HG03060 (cell line): ENCODE measurements at regions not wholly inside any gene's neighbourhood (a gene's known extent, or its start where the extent isn't known, plus 50 kb on each side); places are given as distances from the start of the nearest gene placed in this dataset.
"Not testable (repeated sequence)": the region's sequence is repeated elsewhere in the genome, so short reads cannot be mapped to it uniquely, and the experiment has no call there.

Experiments
- ATAC-seq: cut with Tn5 transposase; IDR thresholded peaks from one replicate; pipeline ENCODE4 v1.9.1; 2021; ENCODE audit warnings: low read depth, moderate number of reproducible peaks; ENCODE audit not compliant: unreplicated experiment

DNA sequence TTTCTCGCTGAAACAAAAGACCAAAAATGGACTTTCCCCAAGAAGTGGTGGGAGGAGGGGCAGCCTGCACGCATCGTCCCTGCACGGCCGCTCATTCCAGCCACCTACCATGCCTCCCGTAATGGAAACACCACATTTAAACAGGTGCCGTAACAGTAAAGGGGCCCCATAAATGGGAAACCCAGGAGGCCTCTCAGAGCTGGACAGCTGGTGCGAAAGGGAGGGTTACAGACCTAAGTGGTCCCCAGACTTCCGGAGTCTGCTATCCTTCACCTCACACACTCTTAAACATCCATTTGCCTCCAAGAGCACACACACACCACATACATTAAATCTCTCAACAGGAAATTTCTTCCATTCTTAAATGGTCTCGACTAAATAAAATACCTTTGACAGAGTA, 120.7 kb upstream of the SOD1 start:
- no peak for ATAC-seq

DNA sequence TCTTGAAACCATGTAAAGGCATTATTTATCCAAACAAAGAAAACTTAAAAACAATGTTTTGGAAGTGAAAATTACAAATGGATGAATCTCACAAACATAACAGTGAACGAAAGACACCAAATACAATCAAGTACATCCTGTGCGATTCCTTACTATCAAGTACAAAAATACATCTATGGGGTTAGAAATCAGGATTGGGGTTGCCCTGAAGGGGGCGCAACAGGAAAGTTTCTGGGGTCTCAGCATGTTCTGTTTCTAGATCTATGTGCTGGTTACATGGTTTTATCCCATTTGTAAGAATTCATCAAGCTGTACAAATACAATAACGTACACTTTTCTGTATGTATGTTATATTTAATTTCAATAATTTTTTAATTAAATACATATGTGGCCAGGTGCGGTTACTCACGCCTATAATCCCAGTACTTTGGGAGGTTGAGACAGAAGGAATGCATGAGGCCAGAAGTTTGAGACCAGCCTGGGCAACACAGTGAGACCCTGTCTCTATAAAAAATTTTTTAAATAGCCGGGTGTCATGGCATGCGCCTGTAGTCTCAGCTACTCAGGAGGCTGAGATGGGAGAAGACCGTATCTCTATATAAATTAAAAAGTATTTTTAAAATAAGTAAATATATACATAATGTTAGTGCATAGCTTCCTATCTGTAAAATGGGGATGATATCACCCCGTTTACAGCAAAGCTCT, 121.5 kb upstream of the SOD1 start:
- ATAC-seq: no peak

DNA sequence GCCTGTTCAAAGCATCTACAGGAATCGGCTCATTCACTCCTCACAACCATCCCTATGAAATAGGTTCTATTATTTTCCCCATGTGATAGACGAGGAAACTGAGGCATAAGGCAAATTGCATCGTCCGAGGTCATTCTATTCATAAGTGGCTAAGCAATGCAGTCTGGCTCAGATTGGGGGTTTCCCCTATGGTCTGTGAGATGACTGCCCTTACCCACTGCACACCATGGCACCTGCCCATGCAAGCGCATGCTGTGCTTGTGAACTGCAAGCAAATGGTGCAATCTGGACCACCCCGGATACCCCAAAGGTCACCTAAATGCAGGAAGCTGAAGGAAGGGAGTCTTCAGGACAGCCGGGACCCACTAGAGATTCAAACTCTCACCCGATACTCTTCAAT, 123.4 kb upstream of the SOD1 start:
- no peak for ATAC-seq

DNA sequence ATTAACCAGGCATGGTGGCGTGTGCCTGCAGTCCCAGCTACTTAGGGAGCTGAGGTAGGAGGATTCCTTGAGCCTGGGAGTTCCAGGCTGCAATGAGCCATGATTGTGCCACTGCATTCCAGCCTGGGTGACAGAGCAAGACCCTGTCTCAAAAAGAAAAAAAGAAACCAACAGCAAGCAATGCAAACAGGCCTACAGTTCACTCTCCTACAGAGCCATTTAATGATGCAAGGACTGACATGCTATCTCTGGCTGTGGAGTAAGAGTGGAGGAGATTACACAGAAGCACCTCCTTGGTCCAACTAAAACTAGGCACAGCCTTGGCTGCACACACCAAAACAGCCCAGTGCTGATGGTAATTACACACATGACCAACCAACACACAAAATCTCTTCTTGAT, 127.5 kb upstream of the SOD1 start:
- no peak for ATAC-seq

DNA sequence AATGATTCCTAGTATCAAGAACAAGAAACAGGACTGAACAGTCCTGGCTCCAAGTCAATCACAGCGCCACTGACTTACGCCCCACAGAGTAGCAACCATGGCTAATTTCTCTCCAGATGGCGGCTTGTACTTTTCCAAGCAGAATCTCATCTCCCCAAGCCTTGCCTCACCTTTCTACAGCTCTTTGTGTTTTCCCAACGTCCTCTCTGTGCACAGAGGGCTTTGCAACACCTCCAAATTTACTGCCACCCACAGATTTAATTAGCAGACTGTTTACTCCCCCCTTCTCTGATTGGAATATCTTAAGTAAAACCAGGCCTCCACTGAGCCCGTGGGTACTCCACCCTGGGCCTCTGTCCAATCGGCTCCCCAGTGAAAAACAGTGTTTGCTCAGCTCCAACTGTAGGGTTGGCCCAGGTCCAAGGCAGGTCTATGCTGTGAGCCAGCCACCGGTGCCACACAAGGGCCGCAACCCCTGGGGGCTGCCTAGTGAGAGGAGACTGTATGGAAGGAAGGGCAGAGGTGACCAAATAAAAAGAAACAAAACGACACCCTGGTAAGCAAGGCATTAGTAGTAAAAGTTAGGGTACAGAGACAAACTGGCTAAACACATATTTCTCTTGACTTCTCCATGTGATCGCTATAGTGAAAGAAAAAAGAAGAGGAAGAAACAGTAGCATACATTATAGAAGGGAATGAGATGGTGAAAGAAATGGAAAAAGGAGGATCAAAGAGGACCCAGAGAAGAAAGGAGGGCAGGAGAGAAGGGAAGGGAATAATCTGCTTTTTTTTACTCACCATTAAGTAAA, 128.4 kb upstream of the SOD1 start:
- ATAC-seq: no peak

DNA sequence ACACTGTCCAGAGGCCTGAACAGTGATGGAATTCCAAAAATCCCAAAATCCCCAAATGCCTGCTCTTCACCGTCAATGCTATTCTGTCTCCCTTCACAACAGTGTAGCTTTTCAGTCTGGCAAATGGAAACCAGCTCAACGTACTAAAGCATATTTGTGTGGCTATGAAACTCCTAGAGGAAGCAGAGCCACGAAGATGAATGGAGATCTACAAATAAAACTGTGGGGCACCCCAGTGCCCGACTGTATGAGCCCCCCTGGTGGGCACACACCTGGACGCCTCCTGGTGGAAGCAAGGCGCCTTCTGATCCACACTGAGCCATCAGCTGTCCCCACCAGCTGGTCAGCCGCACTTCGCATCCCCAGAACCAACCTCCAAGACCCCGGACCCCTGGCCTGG, 129.1 kb upstream of the SOD1 start:
- no peak for ATAC-seq

DNA sequence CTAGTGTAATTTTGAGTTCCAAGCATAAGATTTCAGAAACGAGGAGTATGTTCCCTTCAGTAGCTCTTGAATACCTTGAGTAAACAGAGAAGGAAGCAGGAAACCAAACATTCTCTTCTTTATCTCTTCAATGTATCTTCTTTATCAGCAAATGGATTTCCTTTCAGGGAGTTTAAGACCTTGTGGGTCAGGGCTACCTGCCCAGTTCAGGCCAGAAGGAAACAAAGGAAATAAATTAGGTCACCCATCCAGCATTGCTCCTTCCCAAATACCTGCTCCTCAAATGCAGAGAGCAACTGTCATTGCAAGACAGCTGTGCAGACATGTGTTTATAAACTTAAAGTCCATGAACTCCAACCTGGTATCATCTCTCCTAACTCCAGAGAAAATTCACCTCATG, 130.1 kb upstream of the SOD1 start:
- no peak for ATAC-seq

DNA sequence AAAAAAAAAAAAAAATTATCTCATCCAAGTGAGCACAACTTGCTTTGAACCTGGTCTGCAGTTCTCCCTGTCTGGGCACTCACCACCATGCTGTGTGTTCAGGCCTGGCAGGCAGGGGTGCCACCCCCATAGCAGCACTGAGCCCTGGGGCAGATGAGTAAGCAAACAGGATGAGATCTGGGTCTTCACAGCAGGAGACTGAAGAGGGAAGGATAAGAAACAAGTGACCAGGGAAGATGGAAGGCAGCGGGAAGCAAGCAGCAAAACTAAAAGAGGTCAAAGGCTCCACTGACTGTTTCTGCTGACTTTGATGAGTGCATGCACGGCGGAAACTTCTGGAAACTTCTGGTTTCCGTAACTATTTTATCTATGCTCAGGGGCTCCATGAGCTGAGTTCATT, 133.5 kb upstream of the SOD1 start:
- ATAC-seq: no peak

DNA sequence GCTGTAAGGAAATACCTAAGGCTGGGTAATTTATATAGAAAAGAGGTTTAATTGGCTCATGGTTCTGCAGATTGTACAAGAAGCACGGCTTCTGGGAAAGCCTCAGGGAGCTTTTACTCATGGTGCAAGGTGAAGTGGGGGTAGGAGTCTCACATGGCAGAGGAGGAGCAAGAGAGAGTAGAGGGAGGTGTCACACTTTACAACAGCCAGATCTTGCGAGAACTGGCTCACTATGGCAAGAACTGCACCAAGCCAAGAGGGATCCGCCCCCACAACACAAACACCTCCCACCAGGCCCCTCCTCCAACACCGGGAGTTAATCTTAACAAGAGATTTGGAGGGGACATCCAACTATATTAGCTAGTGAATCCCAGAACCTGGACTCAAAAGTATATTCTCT, 135.4 kb upstream of the SOD1 start:
- ATAC-seq: no peak

DNA sequence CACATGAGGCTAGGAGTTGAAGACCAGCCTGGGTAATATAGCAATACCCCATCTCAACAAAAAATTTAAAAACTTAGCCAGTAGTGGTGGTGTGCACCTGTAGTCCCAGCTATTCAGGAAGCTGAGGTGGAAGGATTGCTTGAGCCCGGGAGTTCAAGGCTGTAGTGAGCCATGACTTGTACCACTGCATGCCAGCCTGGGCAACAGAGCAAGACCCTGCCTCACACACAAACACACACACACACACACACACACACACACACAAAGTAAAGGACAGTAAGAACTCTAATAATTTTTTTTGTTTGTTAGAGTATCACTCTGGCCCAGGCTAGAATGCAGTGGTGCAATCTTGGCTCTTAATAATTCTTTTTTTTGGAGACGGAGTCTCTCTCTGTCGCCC, 138.0 kb upstream of the SOD1 start:
- ATAC-seq: no peak

DNA sequence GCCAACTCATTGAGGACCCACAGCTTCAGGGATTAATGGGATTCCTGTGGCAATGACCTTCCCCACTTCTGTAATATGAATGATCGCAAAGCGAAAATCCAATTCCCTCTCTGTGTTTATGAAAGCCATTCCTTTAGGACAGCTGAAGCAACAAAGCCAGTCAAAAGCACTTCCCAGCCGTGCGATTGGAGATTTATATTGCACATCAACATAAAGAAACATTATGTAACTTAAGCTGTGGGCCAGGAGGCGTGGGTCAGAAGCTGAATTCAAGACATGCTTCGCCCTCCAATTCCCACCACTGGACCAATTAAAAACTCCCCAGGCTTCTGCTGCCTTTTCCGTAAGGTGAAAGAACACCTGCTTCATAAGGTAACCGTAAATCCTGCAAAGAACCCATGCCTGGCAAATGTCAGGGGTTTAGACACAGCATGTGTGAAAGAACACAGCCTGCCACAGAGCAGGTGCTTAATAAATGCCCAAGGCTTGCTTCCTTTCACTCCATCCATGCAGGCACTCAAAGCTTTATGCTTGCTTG, 138.9 kb upstream of the SOD1 start:
- no peak for ATAC-seq

DNA sequence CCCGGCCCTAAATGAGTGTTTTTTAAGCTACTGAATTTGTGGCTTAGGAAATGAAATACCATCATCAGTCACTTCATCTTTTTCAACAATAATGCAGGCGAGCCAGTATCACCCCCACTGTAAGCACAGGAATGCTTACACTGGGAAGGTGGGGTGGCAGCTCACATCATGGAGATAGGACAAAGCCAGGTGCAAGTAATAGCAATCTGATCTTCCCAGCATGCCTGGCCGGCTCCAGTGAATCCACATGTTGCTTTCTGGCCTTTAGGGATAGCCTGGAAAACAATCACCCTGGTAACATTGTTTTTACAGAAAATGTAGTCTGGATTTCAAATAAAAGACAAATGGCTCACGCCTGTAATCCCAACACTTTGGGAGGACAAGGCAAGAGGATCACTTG, 140.9 kb upstream of the SOD1 start:
- ATAC-seq: no peak

DNA sequence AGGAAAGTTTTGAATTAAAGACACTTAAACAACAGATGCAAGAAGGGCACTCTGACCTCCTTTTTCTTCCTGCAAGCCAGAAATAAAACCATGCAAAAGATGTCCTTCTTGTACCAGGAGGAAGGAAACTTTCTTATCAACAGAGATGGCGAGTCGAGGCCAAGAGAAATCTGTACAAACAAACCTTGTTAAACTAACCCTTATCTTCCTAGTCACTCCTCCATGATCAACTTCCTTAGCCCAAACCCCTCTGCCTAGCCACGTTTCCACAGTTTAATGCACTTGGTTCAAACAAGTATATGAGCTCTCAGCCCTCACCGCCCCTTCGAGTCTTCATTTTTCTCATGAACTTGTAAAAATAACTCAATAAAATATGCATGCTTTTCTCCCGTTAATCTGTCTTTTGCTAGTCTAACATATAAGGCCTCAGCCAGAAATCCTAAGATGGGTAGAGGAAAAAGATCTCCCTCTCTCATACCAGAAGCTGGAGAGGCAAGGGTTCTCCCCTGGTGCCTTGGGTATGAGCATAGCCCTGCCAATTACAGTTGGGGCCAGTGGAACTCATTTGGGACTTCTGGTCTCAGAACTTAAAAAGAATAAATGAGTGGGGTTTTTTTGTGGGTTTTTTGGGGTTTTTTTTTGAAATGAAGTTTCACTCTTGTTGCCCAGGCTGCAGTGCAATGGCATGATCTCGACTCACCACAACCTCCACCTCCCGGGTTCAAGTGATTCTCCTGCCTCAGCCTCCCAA, 141.7 kb upstream of the SOD1 start:
- no peak for ATAC-seq

DNA sequence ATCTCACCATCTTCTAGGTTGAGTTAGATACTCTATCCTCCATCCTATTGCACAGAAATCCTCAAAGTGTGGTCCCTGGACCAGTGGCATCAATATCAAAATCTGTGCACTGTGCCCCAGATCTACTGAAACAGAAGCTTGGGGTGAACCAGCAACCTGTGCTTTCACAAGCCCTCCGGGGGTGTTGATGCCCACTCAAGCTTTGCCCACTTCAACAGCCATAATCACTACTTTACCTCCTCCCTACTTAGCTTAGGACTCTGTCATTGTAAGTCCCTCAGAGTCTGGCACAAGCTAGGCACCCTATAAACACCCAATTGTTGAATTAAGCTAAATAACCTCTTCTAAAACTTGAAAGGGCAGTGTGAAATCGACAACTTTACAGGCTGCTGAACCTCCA, 144.2 kb upstream of the SOD1 start:
- no peak for ATAC-seq

DNA sequence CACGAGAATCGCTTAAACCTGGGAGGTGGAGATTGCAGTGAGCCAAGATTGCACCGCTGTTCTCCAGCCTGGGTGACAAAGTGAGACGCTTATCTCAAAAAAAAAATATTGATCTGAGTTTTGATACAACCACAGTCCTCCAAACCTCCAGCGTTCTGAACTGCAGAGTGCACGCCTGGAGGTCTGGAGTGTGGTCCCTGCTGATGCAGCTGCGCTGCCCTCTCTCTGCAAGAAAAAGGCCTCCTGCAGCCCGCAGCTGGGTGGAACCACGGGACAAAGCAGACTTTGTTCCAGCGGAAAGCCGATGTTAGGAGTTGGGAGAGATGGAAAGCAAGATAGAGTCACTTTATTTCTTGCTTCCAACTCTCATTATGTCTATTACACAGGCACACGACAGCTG, 144.9 kb upstream of the SOD1 start:
- no peak for ATAC-seq

DNA sequence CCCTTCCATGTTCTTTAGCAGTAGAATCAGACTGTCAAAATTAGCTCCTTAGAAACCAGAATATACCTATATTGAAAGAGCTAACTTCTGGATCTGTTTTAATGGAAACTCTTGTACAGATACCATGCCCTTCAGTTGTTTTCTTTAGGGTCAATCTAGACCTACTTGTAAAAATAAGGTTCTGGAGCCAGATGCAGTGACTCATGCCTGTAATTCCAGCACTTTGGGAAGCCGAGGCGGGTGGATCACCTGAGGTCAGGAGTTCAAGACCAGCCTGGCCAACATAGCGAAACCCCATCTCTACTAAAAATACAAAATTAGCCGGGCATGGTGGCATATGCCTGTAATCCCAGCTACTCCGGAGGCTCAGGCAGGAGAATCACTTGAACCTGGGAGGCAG, 146.0 kb upstream of the SOD1 start:
- ATAC-seq: not testable (repeated sequence)

DNA sequence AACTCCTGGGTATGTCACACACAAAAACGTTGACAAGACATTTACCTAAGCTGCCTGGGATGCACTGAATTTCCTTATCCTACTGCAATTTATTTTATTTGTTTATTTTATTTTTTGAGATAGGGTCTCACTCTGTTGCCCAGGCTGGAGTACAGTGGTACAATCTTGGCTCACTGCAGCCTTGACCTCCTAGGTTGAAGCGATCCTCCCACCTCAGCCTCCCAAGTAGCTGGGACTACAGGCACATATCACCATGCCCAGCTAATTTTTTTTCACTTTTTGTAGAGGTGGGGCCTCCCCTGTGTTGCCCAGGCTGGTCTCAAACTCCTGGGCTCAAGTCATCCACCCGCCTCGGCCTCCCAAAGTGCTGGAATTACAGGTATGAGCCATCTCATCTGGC, 147.5 kb upstream of the SOD1 start:
- not testable (repeated sequence) for ATAC-seq

DNA sequence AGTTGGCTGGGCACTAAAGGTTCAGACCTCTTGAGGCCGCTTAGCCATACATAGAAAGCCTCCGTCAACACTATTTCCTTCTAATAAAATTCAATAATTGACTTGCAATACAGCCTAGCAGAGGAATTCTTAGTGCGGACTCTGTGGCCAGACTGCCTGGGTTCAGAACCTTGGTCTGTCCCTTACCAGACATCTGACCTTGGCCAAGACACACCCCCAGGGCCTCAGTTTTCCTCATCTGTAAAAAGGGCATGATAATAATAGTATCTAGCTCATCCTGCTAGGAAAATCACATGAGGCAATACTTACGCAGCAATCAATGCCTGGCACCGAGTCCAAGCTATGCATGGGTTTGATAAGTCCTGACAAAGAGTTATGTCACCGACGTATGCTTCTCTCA, 148.2 kb upstream of the SOD1 start:
- no peak for ATAC-seq

DNA sequence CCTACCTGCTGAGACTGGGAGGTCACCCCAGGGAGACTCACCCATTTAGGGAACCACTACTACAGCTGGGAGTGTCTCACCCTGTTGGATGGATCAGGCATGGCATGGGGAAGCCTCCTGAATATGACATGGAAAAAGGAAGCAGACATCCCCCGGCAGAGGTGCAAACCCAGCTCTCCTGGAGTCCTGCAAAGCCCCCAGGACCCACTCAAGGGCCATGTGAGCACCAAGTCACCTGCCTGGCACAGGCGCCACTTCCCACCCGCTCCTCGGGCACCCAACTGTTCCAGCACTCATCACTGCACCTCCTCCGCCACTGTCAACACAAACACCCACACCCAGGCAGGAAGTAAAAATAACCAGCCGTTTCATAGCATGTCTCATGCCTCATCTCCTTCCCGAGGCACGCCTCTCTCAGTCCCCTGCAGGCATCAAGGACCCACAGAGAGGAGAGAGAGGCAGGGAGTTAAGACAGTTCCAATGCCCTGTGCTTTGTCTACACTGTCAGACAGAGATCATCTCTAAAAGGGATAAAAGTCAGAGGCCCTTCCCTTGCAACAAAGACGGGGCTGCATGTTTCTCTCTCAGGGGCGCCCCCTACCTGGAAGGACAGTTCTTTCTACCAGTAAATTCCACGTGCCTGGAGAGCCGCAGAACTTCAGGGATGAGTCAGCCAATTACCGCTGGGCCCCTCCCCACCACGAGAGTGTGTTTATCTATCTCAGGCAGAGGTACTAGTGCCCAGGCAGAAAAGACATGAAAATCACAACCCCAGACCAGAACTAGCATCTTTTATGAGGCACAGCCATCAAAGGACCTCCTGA, 150.1 kb upstream of the SOD1 start:
- ATAC-seq: no peak

DNA sequence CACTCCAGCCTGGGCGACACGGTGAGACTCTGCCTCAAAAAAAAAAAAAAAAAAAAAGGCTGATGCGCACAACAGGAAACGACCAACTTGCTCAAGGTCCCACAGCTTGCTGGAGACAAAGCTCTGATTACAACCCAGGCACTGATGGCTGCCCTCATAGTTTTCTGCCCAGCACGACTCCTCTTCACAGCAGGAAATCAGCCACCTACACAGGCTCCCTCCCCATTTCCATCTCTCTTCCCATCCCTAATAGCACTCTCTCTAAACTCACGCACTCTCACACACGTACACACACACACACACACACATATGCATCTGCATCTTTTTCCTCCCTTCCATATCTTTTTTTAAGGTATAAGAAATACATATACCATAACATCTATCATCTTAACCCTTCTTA, 153.5 kb upstream of the SOD1 start:
- ATAC-seq: no peak
